ENCODE measurements at regions not wholly inside any gene's neighbourhood (a gene's known extent, or its start where the extent isn't known, plus 50 kb on each side); places are given as distances from the start of the nearest gene placed in this dataset.

GRCh38 chr5:158115468-158115867 lies 256.5 kb upstream of the CLINT1 start:
- ATAC-seq (ENCODE audit: insufficient number of reproducible peaks, low FRiP score, low read depth) (no peak), DNase-seq (ENCODE audit: low spot score) (no peak)
- TF ChIP-seq CTCF (IDR thresholded peaks at IDR 0.05): no peak
- H3K27ac ChIP-seq: no peak overlapping the region
- no peaks in the 10 kb centered on the region for H3K4me1 ChIP-seq (ENCODE audit: control insufficient read depth in 1 of 2, low read depth in 2 of 2)
- H3K27me3 ChIP-seq (replicated peaks; ENCODE audit: insufficient read depth): no peaks in the 10 kb centered on the region
- no peaks in the 10 kb centered on the region for H3K36me3 ChIP-seq
- H3K4me3 ChIP-seq: no peak overlapping the region
- H3K9me3 ChIP-seq: no peaks in the 10 kb centered on the region

GRCh38 chr5:158108177-158108576 lies 249.2 kb upstream of the CLINT1 start:
- TF ChIP-seq CTCF (IDR thresholded peaks at IDR 0.05): no peak
- Histone ChIP-seq H3K4me3 (no peak overlapping the region), H3K36me3 (no peaks in the 10 kb centered on the region), H3K27ac (no peak overlapping the region), H3K4me1 (ENCODE audit: control insufficient read depth in 1 of 2, low read depth in 2 of 2) (no peaks in the 10 kb centered on the region), H3K27me3 (replicated peaks; ENCODE audit: insufficient read depth) (no peaks in the 10 kb centered on the region), H3K9me3 (no peaks in the 10 kb centered on the region)
- no peak for DNase-seq (ENCODE audit: low spot score)
- no peak for ATAC-seq (ENCODE audit: insufficient number of reproducible peaks, low FRiP score, low read depth)

- H3K9me3 ChIP-seq: no peaks in the 10 kb centered on the region
- no peak overlapping the region for H3K27ac ChIP-seq
- no peaks in the 10 kb centered on the region for H3K27me3 ChIP-seq (replicated peaks; ENCODE audit: insufficient read depth)
- ATAC-seq (ENCODE audit: insufficient number of reproducible peaks, low FRiP score, low read depth): no peak
- H3K36me3 ChIP-seq: no peaks in the 10 kb centered on the region
- no peak for TF ChIP-seq CTCF (IDR thresholded peaks at IDR 0.05)
- no peaks in the 10 kb centered on the region for H3K4me1 ChIP-seq (ENCODE audit: control insufficient read depth in 1 of 2, low read depth in 2 of 2)
- H3K4me3 ChIP-seq: no peak overlapping the region
- DNase-seq (ENCODE audit: low spot score): no peak
These were observed 241.5 kb upstream of the CLINT1 start for GRCh38 chr5:158100373-158100888.

GRCh38 chr5:158099571-158100105 lies 240.7 kb upstream of the CLINT1 start:
- no peaks in the 10 kb centered on the region for H3K36me3 ChIP-seq
- no peaks in the 10 kb centered on the region for H3K9me3 ChIP-seq
- ATAC-seq (ENCODE audit: insufficient number of reproducible peaks, low FRiP score, low read depth) (no peak), DNase-seq (ENCODE audit: low spot score) (no peak)
- no peaks in the 10 kb centered on the region for H3K27me3 ChIP-seq (replicated peaks; ENCODE audit: insufficient read depth)
- H3K4me3 ChIP-seq: no peak overlapping the region
- no peak overlapping the region for H3K27ac ChIP-seq
- no peaks in the 10 kb centered on the region for H3K4me1 ChIP-seq (ENCODE audit: control insufficient read depth in 1 of 2, low read depth in 2 of 2)
- no peak for TF ChIP-seq CTCF (IDR thresholded peaks at IDR 0.05)

GRCh38 chr5:158096835-158097234 lies 237.9 kb upstream of the CLINT1 start:
- no peaks in the 10 kb centered on the region for H3K36me3 ChIP-seq
- H3K4me1 ChIP-seq (ENCODE audit: control insufficient read depth in 1 of 2, low read depth in 2 of 2): peaks cover 0 to 1% of the 10 kb centered on the region in 2 donors
- H3K9me3 ChIP-seq: no peaks in the 10 kb centered on the region
- H3K4me3 ChIP-seq: no peak overlapping the region
- no peak overlapping the region for H3K27ac ChIP-seq
- no peak for TF ChIP-seq CTCF (IDR thresholded peaks at IDR 0.05)
- DNase-seq (ENCODE audit: low spot score): no peak
- no peaks in the 10 kb centered on the region for H3K27me3 ChIP-seq (replicated peaks; ENCODE audit: insufficient read depth)
- no peak for ATAC-seq (ENCODE audit: insufficient number of reproducible peaks, low FRiP score, low read depth)
